KMS-11 (cell line): ENCODE measurements at regions not wholly inside any gene's neighbourhood (a gene's known extent, or its start where the extent isn't known, plus 50 kb on each side); places are given as distances from the start of the nearest gene placed in this dataset.

Source experiments
- H2AFZ ChIP-seq: fragments of 200-600 bp; sonication (generic); 2 replicates; pipeline ENCODE4 v1.6.1; 2016; ENCODE audit warnings: antibody characterized with exemption, mixed run types, low read depth
- H3K27ac ChIP-seq: fragments of 200-600 bp; sonication (generic); 2 replicates; pipeline ENCODE4 v1.6.1; 2016; ENCODE audit warnings: mild to moderate bottlenecking, mixed run types
- H3K27me3 ChIP-seq: fragments of 200-600 bp; sonication (generic); 2 replicates; pipeline ENCODE4 v1.6.1; 2017; ENCODE audit warnings: mild to moderate bottlenecking, low read depth, mixed run types, moderate library complexity; ENCODE audit not compliant: insufficient read depth
- H3K36me3 ChIP-seq: fragments of 200-600 bp; sonication (generic); 2 replicates; pipeline ENCODE4 v1.6.1; 2017; ENCODE audit warnings: mild to moderate bottlenecking, mixed run types; ENCODE audit not compliant: insufficient read depth
- H3K4me1 ChIP-seq: fragments of 200-600 bp; sonication (generic); 2 replicates; pipeline ENCODE4 v1.6.1; 2016; ENCODE audit warnings: mild to moderate bottlenecking, low read depth, mixed run types; ENCODE audit not compliant: poor library complexity, severe bottlenecking
- H3K4me2 ChIP-seq: fragments of 200-600 bp; sonication (generic); 2 replicates; pipeline ENCODE4 v1.7.0; 2016; ENCODE audit warnings: mild to moderate bottlenecking, mixed run types
- H3K4me3 ChIP-seq: fragments of 200-600 bp; sonication (generic); IDR thresholded peaks from 2 replicates; pipeline ENCODE4 v1.6.1; 2017; ENCODE audit warnings: low read depth, low read length, mixed read lengths; ENCODE audit not compliant: insufficient read depth
- H3K79me2 ChIP-seq: fragments of 200-600 bp; sonication (generic); 2 replicates; pipeline ENCODE4 v1.6.1; 2016; ENCODE audit warnings: low read depth, mixed run types; ENCODE audit not compliant: insufficient read depth
- H3K9ac ChIP-seq: fragments of 200-600 bp; sonication (generic); 2 replicates; pipeline ENCODE4 v1.6.1; 2016; ENCODE audit warnings: mild to moderate bottlenecking, mixed run types
- H4K20me1 ChIP-seq: fragments of 200-600 bp; sonication (generic); 2 replicates; pipeline ENCODE4 v1.6.1; 2016; ENCODE audit warnings: mild to moderate bottlenecking, mixed run types; ENCODE audit not compliant: insufficient read depth
- TF ChIP-seq, protein P1 (sequence below): fragments of 200-600 bp; sonication (generic); conservative IDR thresholded peaks from 2 replicates; pipeline ENCODE4 v1.6.1; 2017; ENCODE audit warnings: low read depth, mild to moderate bottlenecking, antibody characterized with exemption, low read length, moderate library complexity, mixed read lengths

DNA sequence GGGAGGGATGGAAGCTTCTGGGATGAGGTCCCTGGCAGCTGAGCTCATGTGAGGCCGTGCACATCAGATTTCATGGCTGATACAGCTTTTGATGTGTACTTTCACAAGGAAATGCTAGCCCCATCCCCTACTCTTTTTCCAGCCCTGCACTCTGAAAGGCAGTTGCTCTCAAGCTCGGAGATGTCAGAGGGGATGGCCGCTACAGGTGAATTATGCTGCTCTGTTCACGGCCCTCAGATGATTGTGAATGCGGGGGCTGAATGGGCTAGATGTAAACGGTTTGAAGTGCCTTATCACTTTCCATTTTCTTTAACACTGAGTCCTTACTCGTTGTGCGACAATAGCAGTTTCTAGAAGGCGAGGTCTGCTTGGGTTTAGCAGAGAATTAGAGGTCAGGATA, 88.0 kb upstream of the RASGRF1 start:
- H4K20me1 ChIP-seq, result no peaks in the 10 kb centered on the region
- no peak overlapping the region for H3K4me3 ChIP-seq
- H3K79me2 ChIP-seq, result no peaks in the 10 kb centered on the region
- no peak overlapping the region for H3K9ac ChIP-seq
- H2AFZ ChIP-seq, result no peak overlapping the region
- no peaks in the 10 kb centered on the region for H3K4me1 ChIP-seq
- H3K4me2 ChIP-seq, result no peak overlapping the region
- H3K27me3 ChIP-seq, result no peaks in the 10 kb centered on the region
- H3K36me3 ChIP-seq, result no peaks in the 10 kb centered on the region
- H3K27ac ChIP-seq, result no peak overlapping the region
- TF ChIP-seq, protein P1, sequence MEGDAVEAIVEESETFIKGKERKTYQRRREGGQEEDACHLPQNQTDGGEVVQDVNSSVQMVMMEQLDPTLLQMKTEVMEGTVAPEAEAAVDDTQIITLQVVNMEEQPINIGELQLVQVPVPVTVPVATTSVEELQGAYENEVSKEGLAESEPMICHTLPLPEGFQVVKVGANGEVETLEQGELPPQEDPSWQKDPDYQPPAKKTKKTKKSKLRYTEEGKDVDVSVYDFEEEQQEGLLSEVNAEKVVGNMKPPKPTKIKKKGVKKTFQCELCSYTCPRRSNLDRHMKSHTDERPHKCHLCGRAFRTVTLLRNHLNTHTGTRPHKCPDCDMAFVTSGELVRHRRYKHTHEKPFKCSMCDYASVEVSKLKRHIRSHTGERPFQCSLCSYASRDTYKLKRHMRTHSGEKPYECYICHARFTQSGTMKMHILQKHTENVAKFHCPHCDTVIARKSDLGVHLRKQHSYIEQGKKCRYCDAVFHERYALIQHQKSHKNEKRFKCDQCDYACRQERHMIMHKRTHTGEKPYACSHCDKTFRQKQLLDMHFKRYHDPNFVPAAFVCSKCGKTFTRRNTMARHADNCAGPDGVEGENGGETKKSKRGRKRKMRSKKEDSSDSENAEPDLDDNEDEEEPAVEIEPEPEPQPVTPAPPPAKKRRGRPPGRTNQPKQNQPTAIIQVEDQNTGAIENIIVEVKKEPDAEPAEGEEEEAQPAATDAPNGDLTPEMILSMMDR, result no peak

DNA sequence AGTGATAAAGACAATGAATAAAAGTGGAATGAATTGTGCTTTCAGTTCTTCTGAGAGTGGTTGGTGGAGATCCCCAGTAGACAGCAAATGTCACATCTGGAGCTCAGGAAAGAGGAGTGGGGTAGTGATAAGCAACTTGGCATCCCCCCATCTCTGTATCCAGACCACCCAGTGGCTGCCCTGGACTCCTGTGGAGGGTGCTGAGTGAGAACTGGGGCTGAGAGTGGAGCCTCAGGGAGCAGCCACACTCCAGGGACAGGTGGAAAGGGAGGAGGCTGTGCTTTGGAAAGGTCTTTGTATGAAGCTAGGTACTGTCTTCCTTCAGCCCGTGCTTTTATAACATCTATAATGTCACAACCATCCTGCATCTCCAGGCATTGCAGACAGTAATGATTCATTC, 85.6 kb upstream of the RASGRF1 start:
- Histone ChIP-seq H3K27me3 (no peaks in the 10 kb centered on the region), H3K27ac (no peak overlapping the region), H3K4me3 (no peak overlapping the region), H3K36me3 (no peaks in the 10 kb centered on the region), H3K4me1 (no peaks in the 10 kb centered on the region), H3K4me2 (no peak overlapping the region), H3K9ac (no peak overlapping the region), H3K79me2 (no peaks in the 10 kb centered on the region), H2AFZ (no peak overlapping the region), H4K20me1 (no peaks in the 10 kb centered on the region)
- TF ChIP-seq, protein P1, result no peak

DNA sequence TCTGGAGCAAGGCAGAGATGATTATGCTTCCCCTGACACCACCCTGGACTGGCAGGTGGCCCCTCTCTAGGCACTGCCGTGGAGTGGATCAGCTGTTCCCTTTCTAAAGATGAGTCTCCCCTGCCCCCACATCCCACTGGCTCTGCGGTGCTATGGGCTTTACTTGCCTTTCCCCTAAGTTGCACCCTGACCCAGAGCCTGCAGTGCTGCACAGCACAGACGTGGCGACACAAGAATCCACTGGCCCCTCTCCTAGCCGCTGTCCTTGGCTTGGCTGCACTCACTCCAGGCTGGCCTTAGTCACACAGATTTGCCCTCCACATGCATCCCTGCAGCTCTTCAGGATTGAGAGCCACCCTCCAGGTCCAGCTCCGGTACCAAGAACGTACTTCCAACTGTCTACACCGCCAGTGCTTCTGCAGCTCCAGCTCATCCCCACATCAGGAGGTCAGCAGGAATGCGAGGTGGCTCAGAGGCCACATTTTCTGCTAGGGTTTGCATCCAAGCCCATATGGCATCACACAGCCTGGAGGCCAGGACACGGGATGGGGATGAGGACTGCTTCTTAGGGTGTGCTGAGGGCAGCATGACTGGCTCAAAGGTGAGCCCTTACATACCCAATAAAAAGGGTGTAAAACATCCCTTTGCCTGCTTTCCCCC, 82.4 kb upstream of the RASGRF1 start:
- TF ChIP-seq, protein P1, result no peak

DNA sequence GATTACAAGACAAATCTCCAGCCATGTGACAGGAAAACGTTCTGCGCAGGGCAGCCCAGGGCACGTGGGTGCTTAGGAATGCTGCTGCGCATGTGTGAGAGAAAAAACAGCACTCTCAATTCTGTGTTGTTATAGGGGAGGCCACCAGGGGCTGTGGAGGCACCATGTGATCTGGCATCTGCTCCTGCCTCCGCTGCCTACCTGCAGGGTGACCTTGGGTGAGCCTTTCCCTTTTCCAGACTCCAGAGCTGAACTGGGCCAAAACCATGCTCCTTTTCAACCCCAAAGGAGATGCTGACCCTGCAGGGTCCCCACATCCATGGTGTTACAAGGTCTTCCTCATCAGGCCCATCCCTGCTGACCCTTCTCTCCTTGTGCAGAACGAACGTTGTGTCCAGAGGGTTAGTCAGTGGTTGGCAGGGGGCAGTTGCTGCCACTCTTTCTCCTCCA, 81.5 kb upstream of the RASGRF1 start:
- H3K27ac ChIP-seq, result no peak overlapping the region
- H3K36me3 ChIP-seq, result no peaks in the 10 kb centered on the region
- no peak overlapping the region for H2AFZ ChIP-seq
- H3K4me1 ChIP-seq, result no peaks in the 10 kb centered on the region
- no peak overlapping the region for H3K9ac ChIP-seq
- TF ChIP-seq, protein P1, result no peak
- no peaks in the 10 kb centered on the region for H3K27me3 ChIP-seq
- H3K4me2 ChIP-seq, result no peak overlapping the region
- H3K4me3 ChIP-seq, result no peak overlapping the region
- no peaks in the 10 kb centered on the region for H4K20me1 ChIP-seq
- no peaks in the 10 kb centered on the region for H3K79me2 ChIP-seq

More for the DNA sequence above, 82.4 kb upstream of the RASGRF1 start:
- H3K79me2 ChIP-seq, result no peaks in the 10 kb centered on the region
- H4K20me1 ChIP-seq, result no peaks in the 10 kb centered on the region
- H3K27me3 ChIP-seq, result no peaks in the 10 kb centered on the region
- no peak overlapping the region for H3K27ac ChIP-seq
- H3K4me2 ChIP-seq, result no peak overlapping the region
- no peaks in the 10 kb centered on the region for H3K4me1 ChIP-seq
- H3K4me3 ChIP-seq, result no peak overlapping the region
- H3K36me3 ChIP-seq, result no peaks in the 10 kb centered on the region
- no peak overlapping the region for H3K9ac ChIP-seq
- no peak overlapping the region for H2AFZ ChIP-seq
